HEK293 (cell line): ENCODE measurements at regions not wholly inside any gene's neighbourhood (a gene's known extent, or its start where the extent isn't known, plus 50 kb on each side); places are given as distances from the start of the nearest gene placed in this dataset.
A peak's percentile ranks its signal among the peaks of the same experiment; 100 is the strongest.

ENCODE experiments used
- CTCF ChIA-PET: fragments of 350-600 bp; formaldehyde crosslinking; extraction: SDS; loops from one replicate; lab custom pipeline; 2021; ENCODE audit warnings: antibody characterized with exemption; lab: Yijun Ruan, JAX
- POLR2A ChIA-PET: fragments of 300-600 bp; formaldehyde crosslinking; extraction: SDS; loops from one replicate; lab custom pipeline; 2020; ENCODE audit warnings: antibody characterized with exemption, inconsistent platforms; lab: Yijun Ruan, JAX
- H3K27ac ChIP-seq: fragments of 200-500 bp; sonication (Bioruptor generic); 2 replicates; pipeline ENCODE4 v1.5.1; 2014; ENCODE audit warnings: low read depth, low read length, control low read depth, inconsistent platforms; ENCODE audit errors: extremely low read depth
- H3K36me3 ChIP-seq, 2 experiments: fragments of 200-500 bp in 1 of 2; sonication (Bioruptor generic) in 1 of 2; 1 replicate in 1 of 2; 2 replicates in 1 of 2; pipeline ENCODE4 v1.5.1; 2014 to 2017; ENCODE audit warnings: inconsistent platforms in 2 of 2, low read length in 2 of 2; ENCODE audit not compliant: control insufficient read depth in 2 of 2, insufficient read depth in 1 of 2
- H3K4me1 ChIP-seq: fragments of 200-500 bp; sonication (Bioruptor generic); 2 replicates; pipeline ENCODE4 v1.5.1; 2014; ENCODE audit warnings: mild to moderate bottlenecking, low read length, inconsistent platforms; ENCODE audit not compliant: control insufficient read depth, insufficient read depth
- H3K4me3 ChIP-seq: 2 replicates; pipeline ENCODE4 v1.5.1; 2011; ENCODE audit warnings: low read depth, mild to moderate bottlenecking, control low read depth, low read length, moderate library complexity
- H3K9me3 ChIP-seq: fragments of 200-500 bp; sonication (Bioruptor generic); 2 replicates; pipeline ENCODE4 v1.5.1; 2014; ENCODE audit warnings: low read depth, low read length, inconsistent platforms; ENCODE audit not compliant: control insufficient read depth, insufficient read depth
- PRDM10 ChIP-seq: fragments of 450-650 bp; formaldehyde crosslinking; IDR thresholded peaks from 2 replicates; pipeline ENCODE4 v1.5.1; 2016; ENCODE audit warnings: missing biosample characterization, missing genetic modification characterization
- TSHZ1 ChIP-seq: fragments of 450-650 bp; formaldehyde crosslinking; IDR thresholded peaks from 2 replicates; pipeline ENCODE4 v1.5.1; 2016; ENCODE audit warnings: missing biosample characterization, missing genetic modification characterization, borderline replicate concordance
- YY1 ChIP-seq: fragments of 450-650 bp; formaldehyde crosslinking; IDR thresholded peaks from 2 replicates; pipeline ENCODE4 v1.5.1; 2018; ENCODE audit warnings: missing biosample characterization, missing genetic modification characterization
- ZBTB49 ChIP-seq: fragments of 450-650 bp; formaldehyde crosslinking; IDR thresholded peaks from 2 replicates; pipeline ENCODE4 v1.5.1; 2016; ENCODE audit warnings: missing biosample characterization, missing genetic modification characterization, low read depth
- ZFP3 ChIP-seq: fragments of 450-650 bp; formaldehyde crosslinking; IDR thresholded peaks from 2 replicates; pipeline ENCODE4 v1.5.1; 2016; ENCODE audit warnings: low read depth, missing biosample characterization, missing genetic modification characterization
- ZFP69B ChIP-seq: fragments of 450-650 bp; formaldehyde crosslinking; IDR thresholded peaks from 2 replicates; pipeline ENCODE4 v1.5.1; 2016; ENCODE audit warnings: missing biosample characterization, missing genetic modification characterization
- ZNF140 ChIP-seq: fragments of 450-650 bp; formaldehyde crosslinking; IDR thresholded peaks from 2 replicates; pipeline ENCODE4 v1.5.1; 2016; ENCODE audit warnings: missing biosample characterization, missing genetic modification characterization
- ZNF169 ChIP-seq: fragments of 450-650 bp; formaldehyde crosslinking; IDR thresholded peaks from 2 replicates; pipeline ENCODE4 v1.5.1; 2016; ENCODE audit warnings: missing biosample characterization, missing genetic modification characterization
- ZNF555 ChIP-seq: fragments of 450-650 bp; formaldehyde crosslinking; conservative IDR thresholded peaks from 2 replicates; pipeline ENCODE4 v1.5.1; 2017; ENCODE audit warnings: missing biosample characterization, mild to moderate bottlenecking, missing genetic modification characterization, inconsistent platforms
- ZNF560 ChIP-seq: fragments of 450-650 bp; formaldehyde crosslinking; IDR thresholded peaks from 2 replicates; pipeline ENCODE4 v1.5.1; 2017; ENCODE audit warnings: missing biosample characterization, missing genetic modification characterization, borderline replicate concordance
- ZNF664 ChIP-seq: fragments of 450-650 bp; formaldehyde crosslinking; IDR thresholded peaks from 2 replicates; pipeline ENCODE4 v1.5.1; 2016; ENCODE audit warnings: missing biosample characterization, missing genetic modification characterization

- no peak for TF ChIP-seq ZBTB49 (tag by site-specific recombination)
- no peak for TF ChIP-seq TSHZ1 (tag by site-specific recombination)
- no peak for TF ChIP-seq ZNF555 (tag by site-specific recombination)
- no peak for TF ChIP-seq ZNF560
- no peak for TF ChIP-seq PRDM10 (tag by site-specific recombination)
- no peak for TF ChIP-seq YY1
- no peak for TF ChIP-seq ZFP69B
- TF ChIP-seq ZNF169 (tag by site-specific recombination), result no peak
Observed at GRCh38 chr11:69922596-69923111, 103.4 kb upstream of the FGF3 start (continued).

- H3K36me3 ChIP-seq, result no peaks in the 10 kb centered on the region
- ChIA-PET POLR2A (no interaction called here), CTCF (interaction anchor here (0.7 to 1.1 kb wide), 2 partner anchors 273 to 616 kb away, joined by 3 read pairs; no protein-coding TSS in a partner anchor)
- no peak overlapping the region for H3K27ac ChIP-seq
- H3K9me3 ChIP-seq, result no peaks in the 10 kb centered on the region
- H3K4me3 ChIP-seq, result no peak overlapping the region
- no peaks in the 10 kb centered on the region for H3K4me1 ChIP-seq
- TF ChIP-seq ZNF664 (tag by site-specific recombination) (no peak), ZFP3 (tag by site-specific recombination) (peak; percentile 39; the same call in 1 of the 2 replicates)
Observed at GRCh38 chr11:69923196-69923595, 104.0 kb upstream of the FGF3 start.

- Histone ChIP-seq H3K4me3 (no peak overlapping the region), H3K27ac (no peak overlapping the region), H3K4me1 (no peaks in the 10 kb centered on the region), H3K9me3 (no peaks in the 10 kb centered on the region), H3K36me3 (no peaks in the 10 kb centered on the region)
- CTCF ChIA-PET, result interaction anchor here (0.5 to 1.1 kb wide), 3 partner anchors 11 to 617 kb away, joined by 3 to 5 read pairs (median 3); no protein-coding TSS in a partner anchor
- POLR2A ChIA-PET, result no interaction called here
- no peak for TF ChIP-seq ZNF140 (tag by site-specific recombination)
Observed at GRCh38 chr11:69923641-69924307, 104.6 kb upstream of the FGF3 start.
